Right lobe of liver (tissue), 6 donors: ENCODE measurements at regions not wholly inside any gene's neighbourhood (a gene's known extent, or its start where the extent isn't known, plus 50 kb on each side); places are given as distances from the start of the nearest gene placed in this dataset.

Experiments
- ATAC-seq, 4 donors: fragments of 200-7000 bp; cut with Tn5 transposase; one replicate each; pipeline ENCODE4 v1.9.1; 2020; ENCODE audit warnings: mild to moderate bottlenecking in 4 of 4, moderate library complexity in 4 of 4
- DNase-seq, 3 donors: peaks; one replicate each; pipeline ENCODE4 v3.0.0-alpha.2; 2020
- H3K27ac ChIP-seq, 3 donors: fragments of 200-600 bp; one replicate each; pipeline ENCODE4 v1.8.0; 2022
- H3K27me3 ChIP-seq, 2 donors: fragments of 200-600 bp; one replicate each; pipeline ENCODE4 v1.8.0; 2022
- H3K36me3 ChIP-seq, 4 donors: fragments of 200-600 bp; sonication (generic) in 1 of 4; one replicate each; pipeline versions ENCODE4 v1.5.1 to v1.8.0; 2017 to 2022; ENCODE audit warnings: control low read depth in 1 of 4
- H3K4me1 ChIP-seq, 4 donors: fragments of 200-600 bp; sonication (generic) in 1 of 4; one replicate each; pipeline versions ENCODE4 v1.5.1 to v1.8.0; 2017 to 2022; ENCODE audit warnings: control low read depth in 1 of 4
- H3K4me3 ChIP-seq, 3 donors: fragments of 200-600 bp; one replicate each; pipeline ENCODE4 v1.8.0; 2022
- H3K9me3 ChIP-seq, 4 donors: fragments of 200-600 bp; sonication (generic) in 1 of 4; one replicate each; pipeline versions ENCODE4 v1.5.1 to v1.8.0; 2017 to 2022; ENCODE audit warnings: control low read depth in 1 of 4
- POLR2A ChIP-seq: fragments of 450-650 bp; IDR thresholded peaks from one replicate; pipeline ENCODE4 v1.6.1; 2017; ENCODE audit warnings: antibody characterized with exemption, mild to moderate bottlenecking
- WGBS: methylation state at CpG from one replicate; pipeline ENCODE4 v1.1.6; 2018; ENCODE audit warnings: low coverage, low lambda C conversion rate; ENCODE audit not compliant: insufficient coverage; ENCODE audit errors: missing lambda C conversion rate; 5-methylcytosine and 5-hydroxymethylcytosine counted together
- intact Hi-C, 2 donors: fragments of 100-400 bp; cut with DNase I; formaldehyde crosslinking; loops; one replicate each; pipeline versions ENCODE4 v1.11.2 to v1.14.1; 2022
- TF ChIP-seq, protein P1 (sequence below), 4 donors: fragments of 200-600 bp in 3 of 4; fragments of 450-650 bp in 1 of 4; IDR thresholded peaks; one replicate each; pipeline versions ENCODE4 v1.5.1 to v1.8.0; 2016 to 2022; ENCODE audit warnings: antibody characterized with exemption in 4 of 4, mild to moderate bottlenecking in 2 of 4
- donor health status: DM: no; HTN: yes; CAD: no.
- donor health status: DM: no; HTN: no; CAD: no.
- donor health status: DM: no; HTN: no; CAD: no.
- donor health status: DM: no; HTN: yes; CAD: no.
- donor health status: DM: no; HTN: yes; CAD: no.

GRCh38 chr3:109743981-109744380 is 406.6 kb upstream of the DPPA4 start:
- intact Hi-C loops = no loop called here
- no peak for DNase-seq
- H3K9me3 ChIP-seq = no peaks in the 10 kb centered on the region
- 71% methylated on average over 3 of the region's 3 CpGs for WGBS
- H3K4me1 ChIP-seq = no peaks in the 10 kb centered on the region
- H3K27me3 ChIP-seq = no peaks in the 10 kb centered on the region
- ATAC-seq = no peak
- H3K36me3 ChIP-seq = no peaks in the 10 kb centered on the region
- no peak overlapping the region for H3K27ac ChIP-seq
- no peak overlapping the region for H3K4me3 ChIP-seq
- TF ChIP-seq, protein P1, sequence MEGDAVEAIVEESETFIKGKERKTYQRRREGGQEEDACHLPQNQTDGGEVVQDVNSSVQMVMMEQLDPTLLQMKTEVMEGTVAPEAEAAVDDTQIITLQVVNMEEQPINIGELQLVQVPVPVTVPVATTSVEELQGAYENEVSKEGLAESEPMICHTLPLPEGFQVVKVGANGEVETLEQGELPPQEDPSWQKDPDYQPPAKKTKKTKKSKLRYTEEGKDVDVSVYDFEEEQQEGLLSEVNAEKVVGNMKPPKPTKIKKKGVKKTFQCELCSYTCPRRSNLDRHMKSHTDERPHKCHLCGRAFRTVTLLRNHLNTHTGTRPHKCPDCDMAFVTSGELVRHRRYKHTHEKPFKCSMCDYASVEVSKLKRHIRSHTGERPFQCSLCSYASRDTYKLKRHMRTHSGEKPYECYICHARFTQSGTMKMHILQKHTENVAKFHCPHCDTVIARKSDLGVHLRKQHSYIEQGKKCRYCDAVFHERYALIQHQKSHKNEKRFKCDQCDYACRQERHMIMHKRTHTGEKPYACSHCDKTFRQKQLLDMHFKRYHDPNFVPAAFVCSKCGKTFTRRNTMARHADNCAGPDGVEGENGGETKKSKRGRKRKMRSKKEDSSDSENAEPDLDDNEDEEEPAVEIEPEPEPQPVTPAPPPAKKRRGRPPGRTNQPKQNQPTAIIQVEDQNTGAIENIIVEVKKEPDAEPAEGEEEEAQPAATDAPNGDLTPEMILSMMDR (IDR thresholded peaks at IDR 0.05) = no peak
- no peak for TF ChIP-seq POLR2A

DNA sequence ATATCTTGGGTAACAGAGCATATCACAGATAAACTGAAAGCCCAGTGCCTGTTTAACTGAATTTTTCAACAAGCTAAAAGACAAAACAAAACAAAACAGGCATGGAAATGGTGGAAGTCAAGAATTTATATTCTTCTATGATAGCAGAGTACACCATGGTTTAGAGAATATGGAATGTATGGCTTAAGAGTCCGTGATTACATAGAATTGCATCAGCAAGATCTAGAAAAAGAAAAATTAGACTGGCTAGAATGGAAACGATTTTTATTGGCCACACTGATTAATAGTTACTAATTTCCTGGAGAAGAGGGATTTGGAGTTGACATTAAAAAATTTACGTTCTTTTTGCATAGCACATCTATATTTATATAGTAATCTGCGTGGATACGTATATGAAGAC is 435.2 kb upstream of the DPPA4 start:
- ATAC-seq (no peak), DNase-seq (no peak)
- intact Hi-C loops = no loop called here
- Histone ChIP-seq H3K36me3 (no peaks in the 10 kb centered on the region), H3K27ac (no peak overlapping the region), H3K9me3 (no peaks in the 10 kb centered on the region), H3K4me1 (no peaks in the 10 kb centered on the region), H3K27me3 (no peaks in the 10 kb centered on the region), H3K4me3 (no peak overlapping the region)
- TF ChIP-seq, protein P1 (IDR thresholded peaks at IDR 0.05) = no peak
- no peak for TF ChIP-seq POLR2A
- WGBS = 59% methylated on average over 5 of the region's 5 CpGs

DNA sequence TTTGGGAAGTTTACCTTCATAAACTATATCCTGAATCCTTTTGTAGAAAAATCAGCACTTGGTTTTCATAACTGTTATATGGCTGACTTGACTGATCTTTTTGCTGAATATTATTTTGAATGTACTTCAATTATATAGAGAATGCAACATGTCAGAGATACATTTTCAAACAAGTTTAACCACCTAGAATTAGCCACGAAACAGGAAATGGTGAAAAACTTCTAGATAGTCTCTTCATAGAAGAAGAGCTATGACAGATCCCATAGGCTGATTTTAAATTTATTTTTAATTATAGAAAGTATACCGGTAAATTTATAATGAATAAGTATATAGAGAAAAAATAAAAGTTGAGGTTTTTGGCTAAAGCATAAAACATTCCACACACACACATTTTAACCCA is 436.8 kb upstream of the DPPA4 start:
- H3K4me1 ChIP-seq = no peaks in the 10 kb centered on the region
- H3K27me3 ChIP-seq = no peaks in the 10 kb centered on the region
- no peak overlapping the region for H3K27ac ChIP-seq
- DNase-seq (no peak), ATAC-seq (no peak)
- TF ChIP-seq POLR2A = no peak
- TF ChIP-seq, protein P1 (IDR thresholded peaks at IDR 0.05) = no peak
- intact Hi-C loops = no loop called here
- no peaks in the 10 kb centered on the region for H3K9me3 ChIP-seq
- no peaks in the 10 kb centered on the region for H3K36me3 ChIP-seq
- WGBS = 47% methylated on average over 2 of the region's 2 CpGs
- no peak overlapping the region for H3K4me3 ChIP-seq

GRCh38 chr3:109784285-109784684 is 446.9 kb upstream of the DPPA4 start:
- TF ChIP-seq POLR2A = no peak
- TF ChIP-seq, protein P1 (IDR thresholded peaks at IDR 0.05) = no peak
- Histone ChIP-seq H3K4me1 (no peaks in the 10 kb centered on the region), H3K27me3 (no peaks in the 10 kb centered on the region), H3K4me3 (no peak overlapping the region), H3K9me3 (peaks cover 0 to 2% (median 0%) of the 10 kb centered on the region in 4 donors), H3K27ac (no peak overlapping the region), H3K36me3 (no peaks in the 10 kb centered on the region)
- 50% methylated on average over 1 of the region's 1 CpG for WGBS
- intact Hi-C loops = no loop called here
- ATAC-seq (no peak), DNase-seq (no peak)
